GM13976 (cell line): ENCODE measurements at regions not wholly inside any gene's neighbourhood (a gene's known extent, or its start where the extent isn't known, plus 50 kb on each side); places are given as distances from the start of the nearest gene placed in this dataset.

ENCODE experiments used
- DNase-seq: peaks from one replicate; pipeline ENCODE4 v3.0.0; 2012; ENCODE audit warnings: low spot score
- in situ Hi-C: fragments of 300-500 bp; cut with MboI; formaldehyde crosslinking; loops from one replicate; pipeline ENCODE4 v1.12.0; 2022; ENCODE audit warnings: low sequenced_read_pairs, mixed read lengths, inconsistent platforms; ENCODE audit not compliant: unreplicated experiment
- TF ChIP-seq, protein P1 (sequence below): IDR thresholded peaks from 2 replicates; pipeline ENCODE4 v1.5.1; 2012; ENCODE audit warnings: borderline replicate concordance, mild to moderate bottlenecking; ENCODE audit not compliant: insufficient read depth; ENCODE audit errors: extremely low read depth, missing control alignments, control extremely low read depth

DNA sequence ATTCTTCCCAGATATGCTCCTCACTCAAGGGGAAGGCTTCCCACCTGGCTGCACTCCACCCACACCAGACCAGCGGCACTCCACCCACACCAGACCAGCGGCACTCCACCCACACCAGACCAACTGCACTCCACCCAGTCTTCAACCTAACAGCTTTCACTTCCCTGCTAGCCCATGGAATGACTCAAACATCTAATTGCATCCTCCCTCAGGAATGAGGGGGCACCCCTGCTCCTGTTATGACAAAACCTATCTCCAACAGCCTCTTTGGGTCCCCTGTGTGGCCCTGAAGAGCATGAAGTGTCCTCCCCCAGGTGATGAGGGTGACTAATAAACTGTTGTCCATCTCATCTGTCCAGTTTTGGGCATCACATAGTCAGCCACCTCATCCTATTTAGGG lies 556.6 kb upstream of the TUSC1 start:
- TF ChIP-seq, protein P1, sequence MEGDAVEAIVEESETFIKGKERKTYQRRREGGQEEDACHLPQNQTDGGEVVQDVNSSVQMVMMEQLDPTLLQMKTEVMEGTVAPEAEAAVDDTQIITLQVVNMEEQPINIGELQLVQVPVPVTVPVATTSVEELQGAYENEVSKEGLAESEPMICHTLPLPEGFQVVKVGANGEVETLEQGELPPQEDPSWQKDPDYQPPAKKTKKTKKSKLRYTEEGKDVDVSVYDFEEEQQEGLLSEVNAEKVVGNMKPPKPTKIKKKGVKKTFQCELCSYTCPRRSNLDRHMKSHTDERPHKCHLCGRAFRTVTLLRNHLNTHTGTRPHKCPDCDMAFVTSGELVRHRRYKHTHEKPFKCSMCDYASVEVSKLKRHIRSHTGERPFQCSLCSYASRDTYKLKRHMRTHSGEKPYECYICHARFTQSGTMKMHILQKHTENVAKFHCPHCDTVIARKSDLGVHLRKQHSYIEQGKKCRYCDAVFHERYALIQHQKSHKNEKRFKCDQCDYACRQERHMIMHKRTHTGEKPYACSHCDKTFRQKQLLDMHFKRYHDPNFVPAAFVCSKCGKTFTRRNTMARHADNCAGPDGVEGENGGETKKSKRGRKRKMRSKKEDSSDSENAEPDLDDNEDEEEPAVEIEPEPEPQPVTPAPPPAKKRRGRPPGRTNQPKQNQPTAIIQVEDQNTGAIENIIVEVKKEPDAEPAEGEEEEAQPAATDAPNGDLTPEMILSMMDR: no peak
- no peak for DNase-seq
- in situ Hi-C loops: no loop called here

DNA sequence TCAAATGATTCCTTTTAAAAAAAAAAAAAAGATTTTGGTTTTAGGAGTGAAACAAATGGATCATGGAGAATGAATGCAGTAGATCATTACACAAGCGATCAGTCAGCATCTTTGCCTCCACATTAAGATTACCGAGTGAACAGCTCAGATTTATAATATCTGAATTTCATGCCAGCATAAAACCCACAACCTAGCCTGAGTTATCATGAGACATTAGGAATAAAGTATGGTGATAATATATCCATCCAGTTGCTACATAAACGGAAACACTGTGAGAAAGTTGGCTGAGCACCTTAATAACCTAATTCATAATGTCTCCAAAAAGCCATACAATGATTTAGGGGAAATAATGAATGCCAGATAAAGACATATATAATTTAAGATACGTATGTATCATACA lies 553.1 kb upstream of the TUSC1 start:
- in situ Hi-C loops: no loop called here
- TF ChIP-seq, protein P1: no peak
- DNase-seq: no peak

DNA sequence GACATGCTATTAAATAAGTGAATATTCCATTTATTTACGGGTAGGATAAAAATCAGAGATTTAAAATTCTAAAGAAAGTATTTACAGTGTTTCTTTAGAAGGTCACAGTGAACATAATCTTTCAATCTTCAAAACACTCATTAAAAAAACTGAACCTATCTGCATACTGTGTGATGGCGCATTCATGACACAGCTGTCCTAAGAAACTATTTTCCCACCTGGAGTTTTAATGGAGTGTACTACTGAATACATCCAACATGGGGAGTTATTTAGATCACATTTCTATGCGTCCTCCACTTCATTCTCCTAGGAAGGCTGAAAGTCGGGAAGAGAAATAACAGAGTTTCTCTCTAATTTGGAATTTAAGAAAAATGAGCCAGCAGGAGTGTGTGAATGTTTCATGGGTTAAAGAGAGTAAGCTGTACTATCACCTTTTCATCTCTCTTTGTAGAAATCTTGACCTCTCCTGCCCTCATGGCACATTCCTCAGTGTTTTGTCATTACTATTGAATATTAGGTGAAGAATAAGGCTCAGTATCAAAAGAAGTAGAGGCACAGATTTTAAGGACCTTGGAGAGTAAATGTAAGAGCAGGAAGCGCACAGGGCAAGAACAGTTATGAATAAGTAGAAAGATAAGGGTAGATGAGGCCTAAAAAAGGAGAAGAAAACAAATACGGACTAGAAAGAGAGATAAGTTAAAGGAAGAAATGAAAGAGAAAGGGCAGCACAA lies 551.2 kb upstream of the TUSC1 start:
- no peak for DNase-seq
- TF ChIP-seq, protein P1: no peak
- in situ Hi-C loops: no loop called here

DNA sequence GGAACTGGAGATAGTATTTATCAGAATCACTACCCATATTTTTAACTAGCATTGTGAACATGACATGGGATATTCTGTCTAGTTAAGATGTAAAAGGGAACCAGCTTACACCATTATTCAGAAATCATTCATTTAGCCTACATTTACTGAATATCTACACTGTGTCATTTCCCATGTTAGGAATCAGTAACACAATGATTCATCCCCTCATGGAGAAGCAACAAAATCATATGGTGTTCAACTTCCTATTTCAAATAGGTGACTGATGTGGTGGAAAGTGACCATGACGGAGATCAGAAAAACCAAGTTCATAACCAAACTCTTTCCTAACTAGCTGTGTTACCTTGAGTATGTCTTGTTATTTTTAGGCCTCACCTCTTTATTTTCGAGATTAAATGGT lies 550.0 kb upstream of the TUSC1 start:
- TF ChIP-seq, protein P1: no peak
- no peak for DNase-seq
- in situ Hi-C loops: no loop called here

DNA sequence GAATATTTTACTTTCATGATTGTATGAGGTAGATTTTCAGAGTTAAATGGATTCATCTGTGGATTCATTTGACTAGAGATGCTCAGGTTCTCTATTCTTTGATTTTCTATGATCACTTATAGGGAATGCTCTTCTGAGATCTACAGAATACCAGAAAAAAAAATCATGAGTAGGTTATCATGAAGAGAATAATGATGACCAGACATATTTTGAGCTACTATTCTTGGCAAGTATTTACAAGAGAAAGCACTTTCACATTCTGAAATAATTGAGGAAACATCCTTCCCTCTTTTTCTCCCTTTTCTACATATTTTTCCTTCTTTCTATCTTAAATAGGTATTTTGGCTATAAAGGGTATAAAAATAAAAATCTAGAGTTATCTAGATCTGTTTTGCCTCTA lies 543.0 kb upstream of the TUSC1 start:
- TF ChIP-seq, protein P1: no peak
- DNase-seq: no peak
- in situ Hi-C loops: no loop called here

DNA sequence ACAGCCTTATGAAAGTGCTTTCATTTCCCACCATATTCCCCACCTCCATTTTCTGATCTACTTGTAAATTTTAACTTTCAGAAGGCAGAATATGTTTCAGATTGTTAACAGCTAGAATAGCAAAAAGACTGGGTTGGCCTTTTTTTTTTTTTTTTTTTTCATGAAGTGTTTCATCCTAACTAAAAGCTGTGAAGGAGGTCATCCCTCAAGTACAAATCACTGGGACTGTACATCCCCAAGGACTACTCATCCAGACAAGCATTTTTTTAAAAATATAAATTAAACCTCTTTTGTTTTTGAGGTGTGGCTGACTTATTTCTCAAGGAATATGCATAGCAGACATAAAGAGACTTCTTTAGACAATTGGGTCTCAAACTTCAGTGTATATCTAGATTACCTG lies 542.1 kb upstream of the TUSC1 start:
- TF ChIP-seq, protein P1: no peak
- in situ Hi-C loops: no loop called here
- DNase-seq: no peak
